HL-60 (cell line): ENCODE measurements at regions not wholly inside any gene's neighbourhood (a gene's known extent, or its start where the extent isn't known, plus 50 kb on each side); places are given as distances from the start of the nearest gene placed in this dataset.

ENCODE experiments used
- TF ChIP-seq, protein P1 (sequence below): IDR thresholded peaks from one replicate; pipeline ENCODE4 v1.5.1; 2011; ENCODE audit warnings: low read length, control low read depth, inconsistent platforms; ENCODE audit not compliant: insufficient read depth
- TF ChIP-seq, protein P2 (sequence below): IDR thresholded peaks from 2 replicates; pipeline ENCODE4 v1.6.1; 2012; ENCODE audit warnings: low read depth; ENCODE audit not compliant: insufficient replicate concordance

DNA sequence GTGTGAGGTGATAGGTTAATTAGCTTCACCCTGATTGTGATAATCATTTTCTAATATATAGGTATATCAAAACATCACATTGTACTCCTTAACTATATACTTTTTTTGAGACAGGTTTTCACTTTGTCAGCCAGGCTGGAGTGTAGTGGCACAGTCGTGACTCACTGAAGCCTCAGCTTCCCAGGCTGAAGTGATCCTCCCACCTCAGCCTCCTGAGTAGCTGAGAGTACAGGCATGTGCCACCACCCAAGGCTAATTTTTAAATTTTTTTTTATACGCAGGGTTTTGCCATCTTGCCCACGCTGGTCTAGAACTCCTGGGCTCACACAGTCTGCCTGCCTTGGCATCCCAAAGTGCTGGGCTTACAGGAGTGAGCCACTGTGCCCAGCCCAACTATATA is 455.3 kb upstream of the MAF start:
- TF ChIP-seq, protein P1, sequence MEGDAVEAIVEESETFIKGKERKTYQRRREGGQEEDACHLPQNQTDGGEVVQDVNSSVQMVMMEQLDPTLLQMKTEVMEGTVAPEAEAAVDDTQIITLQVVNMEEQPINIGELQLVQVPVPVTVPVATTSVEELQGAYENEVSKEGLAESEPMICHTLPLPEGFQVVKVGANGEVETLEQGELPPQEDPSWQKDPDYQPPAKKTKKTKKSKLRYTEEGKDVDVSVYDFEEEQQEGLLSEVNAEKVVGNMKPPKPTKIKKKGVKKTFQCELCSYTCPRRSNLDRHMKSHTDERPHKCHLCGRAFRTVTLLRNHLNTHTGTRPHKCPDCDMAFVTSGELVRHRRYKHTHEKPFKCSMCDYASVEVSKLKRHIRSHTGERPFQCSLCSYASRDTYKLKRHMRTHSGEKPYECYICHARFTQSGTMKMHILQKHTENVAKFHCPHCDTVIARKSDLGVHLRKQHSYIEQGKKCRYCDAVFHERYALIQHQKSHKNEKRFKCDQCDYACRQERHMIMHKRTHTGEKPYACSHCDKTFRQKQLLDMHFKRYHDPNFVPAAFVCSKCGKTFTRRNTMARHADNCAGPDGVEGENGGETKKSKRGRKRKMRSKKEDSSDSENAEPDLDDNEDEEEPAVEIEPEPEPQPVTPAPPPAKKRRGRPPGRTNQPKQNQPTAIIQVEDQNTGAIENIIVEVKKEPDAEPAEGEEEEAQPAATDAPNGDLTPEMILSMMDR: no peak
- TF ChIP-seq, protein P2, sequence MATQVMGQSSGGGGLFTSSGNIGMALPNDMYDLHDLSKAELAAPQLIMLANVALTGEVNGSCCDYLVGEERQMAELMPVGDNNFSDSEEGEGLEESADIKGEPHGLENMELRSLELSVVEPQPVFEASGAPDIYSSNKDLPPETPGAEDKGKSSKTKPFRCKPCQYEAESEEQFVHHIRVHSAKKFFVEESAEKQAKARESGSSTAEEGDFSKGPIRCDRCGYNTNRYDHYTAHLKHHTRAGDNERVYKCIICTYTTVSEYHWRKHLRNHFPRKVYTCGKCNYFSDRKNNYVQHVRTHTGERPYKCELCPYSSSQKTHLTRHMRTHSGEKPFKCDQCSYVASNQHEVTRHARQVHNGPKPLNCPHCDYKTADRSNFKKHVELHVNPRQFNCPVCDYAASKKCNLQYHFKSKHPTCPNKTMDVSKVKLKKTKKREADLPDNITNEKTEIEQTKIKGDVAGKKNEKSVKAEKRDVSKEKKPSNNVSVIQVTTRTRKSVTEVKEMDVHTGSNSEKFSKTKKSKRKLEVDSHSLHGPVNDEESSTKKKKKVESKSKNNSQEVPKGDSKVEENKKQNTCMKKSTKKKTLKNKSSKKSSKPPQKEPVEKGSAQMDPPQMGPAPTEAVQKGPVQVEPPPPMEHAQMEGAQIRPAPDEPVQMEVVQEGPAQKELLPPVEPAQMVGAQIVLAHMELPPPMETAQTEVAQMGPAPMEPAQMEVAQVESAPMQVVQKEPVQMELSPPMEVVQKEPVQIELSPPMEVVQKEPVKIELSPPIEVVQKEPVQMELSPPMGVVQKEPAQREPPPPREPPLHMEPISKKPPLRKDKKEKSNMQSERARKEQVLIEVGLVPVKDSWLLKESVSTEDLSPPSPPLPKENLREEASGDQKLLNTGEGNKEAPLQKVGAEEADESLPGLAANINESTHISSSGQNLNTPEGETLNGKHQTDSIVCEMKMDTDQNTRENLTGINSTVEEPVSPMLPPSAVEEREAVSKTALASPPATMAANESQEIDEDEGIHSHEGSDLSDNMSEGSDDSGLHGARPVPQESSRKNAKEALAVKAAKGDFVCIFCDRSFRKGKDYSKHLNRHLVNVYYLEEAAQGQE: no peak
